ENCODE measurements at regions not wholly inside any gene's neighbourhood (a gene's known extent, or its start where the extent isn't known, plus 50 kb on each side); places are given as distances from the start of the nearest gene placed in this dataset.

GRCh38 chr3:178393146-178393545, 143.1 kb upstream of the KCNMB2 start (continued):
- TF ChIP-seq TOX (CRISPR knock-in tag; IDR thresholded peaks at IDR 0.05; ENCODE audit: borderline replicate concordance) (no peak), GLIS3 (CRISPR knock-in tag; IDR thresholded peaks at IDR 0.05) (no peak), TCF4 (CRISPR knock-in tag; IDR thresholded peaks at IDR 0.05; ENCODE audit: borderline replicate concordance) (no peak), ARNTL (CRISPR knock-in tag; IDR thresholded peaks at IDR 0.05; ENCODE audit: borderline replicate concordance, low read depth) (no peak), ZC3H10 (CRISPR knock-in tag; IDR thresholded peaks at IDR 0.05) (no peak), SNAI2 (CRISPR knock-in tag; IDR thresholded peaks at IDR 0.05) (no peak), ZNF8 (CRISPR knock-in tag; IDR thresholded peaks at IDR 0.05) (no peak), RARB (CRISPR knock-in tag; IDR thresholded peaks at IDR 0.05) (no peak)
- TF ChIP-seq, protein P1, sequence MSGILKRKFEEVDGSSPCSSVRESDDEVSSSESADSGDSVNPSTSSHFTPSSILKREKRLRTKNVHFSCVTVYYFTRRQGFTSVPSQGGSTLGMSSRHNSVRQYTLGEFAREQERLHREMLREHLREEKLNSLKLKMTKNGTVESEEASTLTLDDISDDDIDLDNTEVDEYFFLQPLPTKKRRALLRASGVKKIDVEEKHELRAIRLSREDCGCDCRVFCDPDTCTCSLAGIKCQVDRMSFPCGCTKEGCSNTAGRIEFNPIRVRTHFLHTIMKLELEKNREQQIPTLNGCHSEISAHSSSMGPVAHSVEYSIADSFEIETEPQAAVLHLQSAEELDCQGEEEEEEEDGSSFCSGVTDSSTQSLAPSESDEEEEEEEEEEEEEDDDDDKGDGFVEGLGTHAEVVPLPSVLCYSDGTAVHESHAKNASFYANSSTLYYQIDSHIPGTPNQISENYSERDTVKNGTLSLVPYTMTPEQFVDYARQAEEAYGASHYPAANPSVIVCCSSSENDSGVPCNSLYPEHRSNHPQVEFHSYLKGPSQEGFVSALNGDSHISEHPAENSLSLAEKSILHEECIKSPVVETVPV (CRISPR knock-in tag; IDR thresholded peaks at IDR 0.05) = no peak

DNA sequence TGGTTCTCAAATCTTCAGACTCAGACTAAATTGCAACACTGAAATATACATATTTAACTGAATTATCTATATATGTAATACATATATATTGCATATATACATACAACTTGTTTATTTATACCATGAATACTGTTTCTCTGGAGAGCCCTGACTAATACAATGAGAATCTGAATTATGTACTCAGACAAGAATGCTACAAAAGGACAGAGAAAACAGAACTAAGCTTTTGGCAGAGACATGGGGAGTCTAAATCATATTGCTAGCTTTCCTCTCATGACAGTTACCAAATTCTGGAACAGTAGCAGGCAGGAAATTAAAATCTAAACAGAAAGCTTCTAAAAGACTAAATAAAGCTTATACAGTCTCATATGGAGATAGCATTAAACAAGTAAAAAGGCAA, 142.4 kb upstream of the KCNMB2 start:
- peak; percentile 54 for TF ChIP-seq ISL1 (CRISPR knock-in tag; IDR thresholded peaks at IDR 0.05)
- no peak for TF ChIP-seq ZFP30 (CRISPR knock-in tag; IDR thresholded peaks at IDR 0.05)
- ATAC-seq = peak; percentile 88

- ATAC-seq = no peak
- TF ChIP-seq POU6F1 (CRISPR knock-in tag; IDR thresholded peaks at IDR 0.05; ENCODE audit: borderline replicate concordance, low read depth) (no peak), TSHZ2 (CRISPR knock-in tag; IDR thresholded peaks at IDR 0.05) (no peak), ESRRG (CRISPR knock-in tag; IDR thresholded peaks at IDR 0.05) (no peak), RARB (CRISPR knock-in tag; IDR thresholded peaks at IDR 0.05) (no peak), ZNF8 (CRISPR knock-in tag; IDR thresholded peaks at IDR 0.05) (no peak), PATZ1 (CRISPR knock-in tag; IDR thresholded peaks at IDR 0.05; ENCODE audit: borderline replicate concordance) (no peak), ARNTL (CRISPR knock-in tag; IDR thresholded peaks at IDR 0.05; ENCODE audit: borderline replicate concordance, low read depth) (no peak), ZFP3 (CRISPR knock-in tag; IDR thresholded peaks at IDR 0.05) (no peak), GLIS3 (CRISPR knock-in tag; IDR thresholded peaks at IDR 0.05) (no peak), OSR1 (CRISPR knock-in tag; IDR thresholded peaks at IDR 0.05) (no peak), TOX (CRISPR knock-in tag; IDR thresholded peaks at IDR 0.05; ENCODE audit: borderline replicate concordance) (no peak), ISL1 (CRISPR knock-in tag; IDR thresholded peaks at IDR 0.05) (no peak), ZFP30 (CRISPR knock-in tag; IDR thresholded peaks at IDR 0.05) (no peak), CSDC2 (CRISPR knock-in tag; IDR thresholded peaks at IDR 0.05) (no peak), PPARA (CRISPR knock-in tag; IDR thresholded peaks at IDR 0.05; ENCODE audit: borderline replicate concordance) (no peak), ZNF565 (CRISPR knock-in tag; conservative IDR thresholded peaks at IDR 0.05; ENCODE audit: low read depth) (no peak)
- TF ChIP-seq, protein P2, sequence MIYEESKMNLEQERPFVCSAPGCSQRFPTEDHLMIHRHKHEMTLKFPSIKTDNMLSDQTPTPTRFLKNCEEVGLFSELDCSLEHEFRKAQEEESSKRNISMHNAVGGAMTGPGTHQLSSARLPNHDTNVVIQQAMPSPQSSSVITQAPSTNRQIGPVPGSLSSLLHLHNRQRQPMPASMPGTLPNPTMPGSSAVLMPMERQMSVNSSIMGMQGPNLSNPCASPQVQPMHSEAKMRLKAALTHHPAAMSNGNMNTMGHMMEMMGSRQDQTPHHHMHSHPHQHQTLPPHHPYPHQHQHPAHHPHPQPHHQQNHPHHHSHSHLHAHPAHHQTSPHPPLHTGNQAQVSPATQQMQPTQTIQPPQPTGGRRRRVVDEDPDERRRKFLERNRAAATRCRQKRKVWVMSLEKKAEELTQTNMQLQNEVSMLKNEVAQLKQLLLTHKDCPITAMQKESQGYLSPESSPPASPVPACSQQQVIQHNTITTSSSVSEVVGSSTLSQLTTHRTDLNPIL (CRISPR knock-in tag; IDR thresholded peaks at IDR 0.05; ENCODE audit: low read depth) = no peak
- TF ChIP-seq, protein P1 (CRISPR knock-in tag; IDR thresholded peaks at IDR 0.05) = no peak
These were observed 139.9 kb upstream of the KCNMB2 start for GRCh38 chr3:178396318-178396717.

Measured in SK-N-SH treated with all-trans-retinoic acid at 6 μM for 48 hours (cell line).